ENCODE measurements at regions not wholly inside any gene's neighbourhood (a gene's known extent, or its start where the extent isn't known, plus 50 kb on each side); places are given as distances from the start of the nearest gene placed in this dataset.

- TF ChIP-seq CTCF (IDR thresholded peaks at IDR 0.05): no peak
- TF ChIP-seq EZH2 (IDR thresholded peaks at IDR 0.05; ENCODE audit: borderline replicate concordance, insufficient read depth, low read depth, low read length, poor library complexity, severe bottlenecking): no peak
These were observed 235.4 kb upstream of the E2F7 start for GRCh38 chr12:77300811-77301210.
